Stimulated activated CD4-positive, alpha-beta T cell treated with anti-CD3 and anti-CD28 coated beads, Interleukin-2, amount 100 ng/mL, for 48 hours (primary cell): ENCODE measurements at regions not wholly inside any gene's neighbourhood (a gene's known extent, or its start where the extent isn't known, plus 50 kb on each side); places are given as distances from the start of the nearest gene placed in this dataset.
A peak's percentile ranks its signal among the peaks of the same experiment; 100 is the strongest.

Experiments used
- DNase-seq, 2 donors: peaks; one replicate each; pipeline ENCODE4 v3.0.0-alpha.2; 2020

DNA sequence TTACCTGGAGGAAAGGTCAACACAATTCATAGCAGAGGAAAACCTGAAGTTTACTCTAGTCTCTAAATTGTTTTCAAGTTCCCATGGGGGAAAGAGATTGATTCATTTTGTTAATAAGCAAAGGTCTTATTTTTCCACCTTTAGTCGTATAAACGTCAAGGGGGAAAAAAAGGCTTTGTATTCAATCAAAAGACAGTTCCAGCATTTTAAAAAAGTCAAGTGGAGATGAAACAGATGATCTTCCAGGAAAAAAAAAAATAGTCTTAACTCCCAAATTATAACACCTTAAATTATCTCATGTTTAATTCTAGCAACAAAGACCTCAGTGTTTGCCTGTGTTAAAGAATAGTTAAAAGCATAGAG, 140.5 kb downstream of the TOMM20 start:
- no peak for DNase-seq

DNA sequence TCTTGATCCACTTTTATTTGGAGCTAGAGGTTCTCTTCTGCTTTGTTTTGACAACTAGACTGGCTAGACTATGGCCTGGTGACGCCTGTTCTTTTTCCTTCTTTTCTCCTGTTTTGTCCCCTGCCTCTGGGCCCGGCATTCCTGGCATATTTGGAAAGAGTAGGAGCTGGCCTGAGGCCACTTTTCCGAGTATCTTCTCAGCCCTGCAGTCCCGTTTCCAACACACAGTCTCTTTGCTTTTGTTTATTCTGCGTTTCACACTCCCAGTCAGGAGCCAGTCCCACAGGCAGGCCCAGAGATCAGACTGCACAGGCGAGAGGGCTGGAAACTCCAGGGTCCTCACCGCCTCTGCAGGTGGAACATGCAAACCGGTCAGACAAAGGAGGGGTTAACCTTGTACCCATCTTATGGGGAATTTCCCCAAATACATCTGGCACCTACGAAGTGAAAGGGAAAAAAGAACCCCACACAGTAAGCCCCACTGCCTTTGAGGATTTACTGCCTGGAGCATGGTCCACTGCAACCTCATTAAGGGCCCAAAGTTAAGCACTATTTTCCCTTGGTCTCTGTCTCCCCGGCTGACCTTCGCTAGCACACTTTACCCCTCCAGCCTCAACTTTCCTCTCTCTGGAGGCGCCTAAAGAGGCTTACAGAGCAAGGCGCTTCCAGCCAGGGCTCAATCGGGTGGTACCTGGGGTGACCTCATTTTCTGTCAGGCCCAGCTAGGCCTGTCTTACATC, 141.1 kb downstream of the TOMM20 start:
- DNase-seq, result no peak

DNA sequence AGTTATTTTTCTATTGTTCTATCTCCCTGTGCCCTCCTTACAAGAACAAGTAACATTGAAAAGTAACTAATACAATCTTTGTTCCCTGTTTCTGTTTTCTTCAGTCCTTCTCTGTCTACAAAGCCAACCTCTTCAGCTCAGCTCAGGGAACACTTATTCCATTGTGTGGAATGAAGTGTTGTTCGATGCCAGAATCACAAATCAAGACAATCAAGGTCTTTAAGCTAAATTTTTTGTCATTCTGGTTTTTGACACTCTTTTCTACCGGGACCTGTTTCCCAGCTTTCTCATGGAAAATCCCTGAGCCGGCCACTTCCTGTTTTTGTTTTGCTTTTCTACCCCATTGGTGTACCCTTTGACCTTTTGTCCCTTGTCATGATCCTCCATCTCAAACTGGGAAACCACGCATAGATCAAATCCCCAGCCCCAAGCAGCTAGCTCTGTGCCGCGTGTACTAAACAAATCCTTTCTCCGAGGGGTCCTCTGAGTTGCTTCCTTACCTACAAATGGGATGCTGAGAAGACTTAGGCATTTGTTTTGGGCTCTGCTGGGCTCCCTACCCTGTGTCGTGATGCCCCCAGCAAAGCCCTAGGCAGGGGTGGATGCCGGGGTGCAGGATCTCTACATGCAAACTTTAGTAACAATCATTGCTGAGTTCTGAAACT, 141.8 kb downstream of the TOMM20 start:
- no peak for DNase-seq

DNA sequence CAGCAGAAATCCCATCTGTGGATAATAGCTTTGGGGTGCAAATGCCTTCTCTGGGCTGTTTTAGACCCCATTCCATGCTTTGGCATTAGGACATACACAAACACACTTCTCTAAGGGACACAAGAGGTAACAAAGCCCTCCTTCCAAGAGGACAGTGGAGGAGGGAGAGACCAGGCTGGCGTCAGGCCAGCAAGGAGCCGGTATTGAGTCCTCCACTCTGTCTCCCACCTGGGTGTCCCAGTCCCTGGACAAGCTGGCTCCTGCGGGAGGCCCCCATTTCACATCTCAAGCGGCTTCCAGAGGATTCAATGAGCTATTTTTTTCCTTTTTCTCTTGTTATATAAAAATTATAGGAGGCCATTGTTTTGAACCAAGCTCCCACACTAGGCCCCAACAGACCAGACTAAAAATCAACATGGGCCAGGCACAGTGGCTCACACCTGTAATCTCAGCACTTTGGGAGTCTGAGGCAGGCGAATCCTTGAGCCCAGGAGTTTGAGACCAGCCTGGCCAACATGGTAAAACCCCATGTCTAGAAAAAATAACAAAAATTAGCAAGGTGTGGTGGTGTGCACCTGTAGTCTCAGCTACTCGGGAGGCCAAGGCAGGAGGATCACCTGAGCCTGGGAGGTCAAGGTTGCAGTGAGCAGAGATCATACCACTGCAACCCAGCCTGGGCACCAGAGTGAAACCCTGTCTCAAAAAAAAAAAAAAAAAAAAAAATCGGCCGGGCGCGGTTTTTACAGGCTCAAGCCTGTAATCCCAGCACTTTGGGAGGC, 142.9 kb downstream of the TOMM20 start:
- DNase-seq, result no peak

DNA sequence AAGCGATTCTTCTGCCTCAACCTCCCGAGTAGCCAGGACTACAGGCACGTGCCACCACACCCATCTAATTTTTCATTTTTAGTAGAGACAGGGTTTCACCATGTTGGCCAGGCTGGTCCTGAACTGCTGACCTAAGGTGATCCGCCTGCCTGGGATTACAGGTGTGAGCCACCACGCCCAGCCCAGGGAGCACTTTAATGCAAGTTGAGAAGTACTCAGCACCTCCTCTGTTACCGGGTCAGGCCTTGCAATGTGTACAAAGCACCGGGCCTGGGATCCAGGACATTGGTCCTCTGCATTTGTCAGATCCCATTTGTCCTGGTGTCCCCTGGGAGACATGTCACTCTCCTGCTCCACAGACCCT, 143.6 kb downstream of the TOMM20 start:
- DNase-seq, result no peak

DNA sequence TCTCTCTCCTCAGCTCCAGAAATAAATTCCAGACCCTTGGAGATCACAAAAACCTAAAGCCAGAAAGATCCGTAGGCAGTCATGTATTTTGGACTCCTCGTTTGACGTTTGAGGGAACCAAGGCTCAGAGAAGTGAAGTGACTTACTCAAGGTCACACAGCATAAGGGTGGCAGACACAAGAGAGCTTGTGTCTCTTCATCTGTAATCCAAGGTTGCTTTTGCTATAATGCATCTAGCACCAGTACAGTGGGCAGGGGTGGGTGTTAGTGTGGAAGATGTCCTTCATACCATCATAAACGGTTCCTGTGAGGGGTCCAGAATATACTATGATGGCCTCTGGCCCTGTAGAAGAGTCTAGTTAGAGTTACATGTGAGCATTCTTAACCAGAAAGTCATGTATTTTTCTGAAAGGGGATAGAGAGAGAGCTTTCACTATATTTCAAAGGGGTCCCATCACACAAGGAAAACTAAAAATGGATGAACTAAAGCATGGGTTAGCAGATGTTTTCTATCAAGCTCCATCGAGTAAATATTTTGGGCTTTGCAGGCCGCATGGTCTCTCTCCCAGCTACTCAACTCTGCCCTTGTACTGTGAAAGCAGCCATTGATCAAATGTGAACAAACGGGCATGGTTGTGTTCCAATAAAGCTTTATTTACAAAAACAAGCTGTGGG, 144.9 kb downstream of the TOMM20 start:
- no peak for DNase-seq

DNA sequence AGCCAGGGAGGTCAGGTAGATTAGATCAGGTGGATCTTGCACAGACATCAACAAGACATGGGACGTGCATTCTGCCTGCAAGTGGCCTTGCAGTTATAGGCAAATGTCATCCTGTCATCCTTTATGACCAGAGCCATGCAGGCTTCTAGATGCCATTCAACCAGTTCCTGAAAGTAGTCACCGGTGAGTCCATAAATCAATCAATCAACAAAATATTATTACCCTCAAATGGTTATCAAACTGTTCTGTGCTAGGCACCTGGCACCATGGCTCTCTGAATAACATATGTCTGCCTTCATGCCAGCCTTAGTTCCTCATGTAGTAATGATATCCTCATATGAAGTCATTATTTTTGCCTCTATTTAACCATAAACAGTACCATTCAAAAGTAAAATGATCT, 146.9 kb downstream of the TOMM20 start:
- DNase-seq, result no peak

DNA sequence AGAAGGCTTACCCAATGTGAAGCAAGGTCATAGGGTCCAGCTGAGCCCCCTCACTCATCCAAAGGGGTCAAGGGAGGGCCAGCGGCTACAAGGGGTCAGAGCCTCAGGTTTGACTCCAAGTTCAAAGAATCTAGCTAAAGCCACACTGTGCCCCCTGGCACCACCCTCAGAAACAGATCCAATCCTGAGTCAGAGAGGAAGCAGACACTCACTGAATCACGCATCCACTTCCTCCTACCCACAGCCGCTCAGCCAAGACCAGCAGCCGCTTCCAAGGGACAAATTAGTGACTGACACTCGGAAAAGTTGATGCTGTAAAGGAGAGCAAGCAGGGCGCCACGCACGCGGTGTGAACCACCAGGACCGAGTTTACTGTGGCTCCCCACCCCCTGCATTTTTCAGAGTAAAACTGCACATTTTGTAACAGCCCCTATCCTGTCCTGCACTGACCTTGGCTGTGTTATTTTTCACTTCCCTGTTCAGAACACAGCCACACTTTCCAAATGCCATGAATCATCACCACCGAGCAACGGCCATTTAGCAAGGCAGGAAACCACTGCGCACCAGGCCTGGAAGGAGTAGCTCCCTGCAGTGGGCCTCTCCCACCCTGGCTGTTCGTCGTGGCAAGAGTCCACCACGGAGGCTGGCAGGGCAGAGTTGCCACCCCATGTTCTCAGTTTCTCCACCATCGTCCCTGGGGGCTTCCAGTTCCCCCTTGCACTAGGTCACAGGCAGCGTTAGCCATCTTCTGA, 147.8 kb downstream of the TOMM20 start:
- peak; percentile 66 to 68 for DNase-seq

DNA sequence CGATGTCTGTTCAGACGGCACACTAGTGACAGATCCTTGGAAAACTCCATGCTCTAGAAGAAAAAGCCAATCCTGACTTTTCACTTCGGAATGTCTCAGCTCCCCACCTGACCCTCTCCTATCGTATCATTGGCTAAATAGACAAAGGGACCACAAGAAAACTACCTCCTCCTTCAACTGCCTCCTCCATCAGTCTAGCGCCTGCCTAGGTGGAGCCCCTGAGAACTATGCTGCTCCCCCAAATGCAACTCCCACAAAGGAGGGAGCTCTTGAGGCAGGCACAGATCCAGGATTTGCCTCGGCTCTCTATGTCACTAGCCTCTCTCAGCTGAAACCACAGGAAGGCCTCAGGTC, 148.4 kb downstream of the TOMM20 start:
- DNase-seq, result no peak

DNA sequence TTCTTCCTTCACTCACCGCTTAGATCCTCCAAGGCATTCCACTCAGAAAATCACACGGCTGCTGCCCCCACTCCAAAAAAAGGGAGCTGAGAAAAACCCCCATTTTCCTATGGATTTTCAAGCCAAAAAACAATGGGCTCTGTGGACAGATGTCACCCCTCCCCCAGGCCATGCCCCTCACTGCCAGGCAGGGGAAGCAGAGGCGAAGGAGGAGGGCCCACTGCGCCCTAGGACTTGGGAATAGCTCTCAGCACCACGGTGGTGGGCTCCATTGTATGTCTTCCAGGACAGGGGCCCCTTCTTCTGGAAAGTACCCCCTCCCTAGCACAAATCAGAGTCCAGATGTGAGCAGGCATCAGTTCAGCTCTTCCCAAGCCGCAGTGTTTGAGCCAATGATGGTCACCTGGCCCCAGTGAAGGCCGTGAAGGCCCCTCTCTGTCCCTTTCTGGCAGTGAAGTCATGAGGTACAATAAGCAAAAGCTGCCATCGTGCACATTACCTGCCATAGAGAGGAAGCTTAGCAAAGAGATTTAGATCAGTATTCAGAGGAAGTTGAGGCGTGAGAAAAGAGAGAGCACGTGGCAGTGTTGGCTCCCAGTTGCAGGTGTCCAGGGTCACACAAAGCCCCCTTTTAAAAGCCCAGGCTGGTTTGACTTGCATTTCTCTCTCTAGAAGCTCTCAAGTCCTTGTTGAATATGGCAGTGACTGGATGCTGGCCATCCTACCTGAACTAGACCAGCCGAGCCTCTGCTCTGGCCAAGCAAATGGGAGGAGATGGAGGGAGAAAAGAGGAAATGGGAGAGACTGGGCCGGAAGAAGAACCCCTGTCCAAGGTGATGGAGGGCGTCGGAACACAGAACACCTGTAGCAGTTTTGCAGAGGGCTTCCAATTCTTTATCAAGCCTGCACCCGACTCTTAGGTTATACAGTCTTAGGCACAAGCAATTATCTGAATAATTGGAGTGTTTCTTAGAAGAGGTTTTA, 149.0 kb downstream of the TOMM20 start:
- no peak for DNase-seq

DNA sequence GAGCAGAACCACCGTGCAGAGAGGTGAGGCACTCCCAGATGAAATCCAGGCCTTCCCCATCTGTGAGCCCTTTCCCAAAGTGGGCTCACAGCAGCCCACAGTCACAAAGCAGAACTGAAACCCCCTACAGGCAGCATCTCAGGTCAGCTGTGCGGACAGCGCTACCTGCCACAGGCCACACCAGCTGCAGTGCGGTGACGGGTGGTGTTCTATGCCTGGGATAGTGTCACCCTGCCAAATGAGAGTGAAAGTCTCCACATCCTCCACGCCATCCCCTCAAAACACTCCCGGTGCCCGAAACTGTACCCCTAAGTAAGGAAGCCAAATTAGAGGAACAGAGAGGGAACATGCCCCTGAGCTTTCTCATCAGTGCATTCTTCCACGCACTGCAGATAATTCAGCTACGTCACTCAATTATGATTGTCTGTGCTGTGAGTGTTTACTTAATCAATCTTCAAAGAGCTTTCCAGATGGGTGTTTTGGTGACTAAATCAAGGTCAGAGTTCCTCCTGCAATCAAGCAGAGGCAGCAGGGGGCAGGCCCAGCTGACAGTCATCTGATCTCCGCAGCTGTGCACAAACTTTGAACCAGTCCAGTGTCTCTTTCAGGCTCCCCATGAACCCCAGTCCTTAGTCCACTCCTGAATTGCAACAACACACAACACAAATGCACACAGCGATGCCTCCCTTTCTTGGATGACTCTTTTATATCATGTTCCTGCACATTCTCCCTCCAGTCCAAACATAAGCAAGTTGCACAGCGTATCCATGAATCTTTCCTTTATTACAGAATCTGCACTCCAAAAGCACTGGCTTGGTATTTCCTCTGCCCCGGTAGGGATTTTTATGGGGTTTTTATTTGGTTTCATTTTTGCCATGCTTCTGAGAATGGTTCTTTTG, 150.0 kb downstream of the TOMM20 start:
- peak in 1 of 2 donors; percentile 43 for DNase-seq

DNA sequence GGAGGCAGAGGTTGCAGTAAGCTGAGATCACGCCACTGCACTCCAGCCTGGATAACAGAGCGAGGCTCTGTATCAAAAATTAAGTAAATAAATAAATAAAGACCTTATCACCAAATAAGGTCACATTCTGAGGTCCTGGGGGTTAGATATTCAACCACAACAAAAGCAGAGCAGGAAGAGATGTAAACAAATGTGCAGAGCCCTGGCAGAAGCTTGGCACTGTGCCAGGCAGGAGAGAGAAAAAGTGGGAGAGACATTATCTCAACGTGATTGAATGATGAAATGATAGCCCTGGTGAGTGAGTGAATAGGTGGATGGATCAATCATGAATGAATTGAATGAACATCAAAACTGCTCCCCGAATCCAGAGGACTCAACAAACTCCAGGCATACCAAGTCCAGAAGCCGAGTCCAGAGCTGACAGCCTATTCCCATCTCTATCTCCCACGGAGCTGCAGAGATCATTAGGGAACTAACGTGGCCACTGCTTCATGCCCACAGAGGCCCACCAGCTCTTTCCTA, 150.7 kb downstream of the TOMM20 start:
- DNase-seq, result no peak

DNA sequence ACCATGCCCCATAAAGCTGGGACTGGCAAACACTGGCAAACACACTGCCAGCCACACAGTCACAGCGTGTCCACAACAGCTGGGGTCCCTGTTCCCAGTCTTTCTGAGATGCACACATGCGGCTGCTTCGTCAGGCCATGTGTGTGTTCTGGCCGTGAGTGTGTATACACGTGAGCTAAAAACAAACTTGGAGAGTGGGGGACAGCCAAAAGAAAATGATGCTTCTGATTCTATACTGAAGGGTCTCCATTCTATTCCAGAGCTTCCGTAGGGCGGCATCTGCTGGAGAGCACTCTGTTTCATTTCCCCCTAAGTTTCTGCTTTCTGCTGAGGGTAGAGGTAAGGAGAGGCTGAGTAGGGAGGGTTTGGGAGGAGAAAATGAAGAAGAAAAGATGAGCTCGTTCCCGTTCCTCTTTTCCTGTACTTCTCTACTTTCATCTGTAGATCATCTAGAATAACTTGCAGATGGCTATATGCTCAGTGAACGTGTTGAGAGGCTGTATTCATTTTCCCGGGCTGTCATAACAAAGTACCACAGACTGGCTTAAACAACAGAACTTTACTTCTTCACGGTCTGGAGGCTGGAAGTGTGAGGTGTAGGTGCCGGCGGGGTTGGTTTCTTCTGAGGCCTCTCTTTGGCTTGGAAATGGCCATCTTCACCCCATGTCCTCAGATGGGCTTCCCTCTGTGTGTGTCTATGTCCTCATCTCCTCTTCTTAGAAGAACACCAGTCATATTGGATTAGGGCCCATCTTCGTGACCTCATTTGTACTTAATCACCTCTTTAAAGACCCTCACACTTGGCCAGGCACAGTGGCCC, 151.6 kb downstream of the TOMM20 start:
- no peak for DNase-seq

DNA sequence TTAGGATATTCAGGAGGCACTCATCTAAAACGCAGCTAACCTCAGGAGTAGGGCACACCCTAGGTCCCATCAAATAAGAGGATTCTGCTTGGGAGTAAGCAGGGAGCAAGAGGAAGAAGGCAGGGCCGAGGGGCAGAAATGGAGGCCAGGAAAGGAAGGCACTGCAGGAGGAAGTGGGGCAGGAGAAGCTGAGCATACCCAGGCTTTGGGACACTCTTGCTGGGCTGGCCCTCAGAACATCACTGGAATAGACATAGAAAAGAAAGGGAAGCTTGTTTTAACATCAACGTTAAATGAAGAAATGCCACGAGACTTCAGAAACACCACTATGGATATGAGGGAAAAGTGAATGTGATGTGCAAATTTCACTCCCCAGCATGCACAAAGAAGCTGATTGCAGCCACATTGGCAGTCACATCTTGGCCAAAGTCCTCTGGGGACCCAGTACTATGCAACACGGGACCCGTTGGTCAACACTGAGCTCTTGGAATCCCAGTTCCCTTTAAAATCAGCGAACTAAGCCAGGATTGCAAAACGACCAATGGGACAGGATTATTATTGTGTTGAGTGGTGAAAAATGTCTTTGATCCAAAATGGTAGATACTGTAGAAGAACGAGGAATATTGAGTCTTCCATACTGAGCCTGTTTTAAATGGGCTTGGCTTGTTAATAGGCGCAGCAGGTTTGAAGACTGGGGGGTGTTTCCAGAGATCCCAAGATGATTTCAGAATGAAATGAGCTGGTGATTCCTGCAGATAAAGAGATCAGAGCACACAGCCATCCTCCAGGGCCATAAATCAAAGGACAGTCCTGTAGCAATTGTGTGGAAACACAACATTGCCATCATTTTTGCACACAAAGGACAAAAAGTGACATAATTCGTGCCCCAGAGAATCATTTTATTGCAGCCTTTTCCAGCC, 152.4 kb downstream of the TOMM20 start:
- no peak for DNase-seq

DNA sequence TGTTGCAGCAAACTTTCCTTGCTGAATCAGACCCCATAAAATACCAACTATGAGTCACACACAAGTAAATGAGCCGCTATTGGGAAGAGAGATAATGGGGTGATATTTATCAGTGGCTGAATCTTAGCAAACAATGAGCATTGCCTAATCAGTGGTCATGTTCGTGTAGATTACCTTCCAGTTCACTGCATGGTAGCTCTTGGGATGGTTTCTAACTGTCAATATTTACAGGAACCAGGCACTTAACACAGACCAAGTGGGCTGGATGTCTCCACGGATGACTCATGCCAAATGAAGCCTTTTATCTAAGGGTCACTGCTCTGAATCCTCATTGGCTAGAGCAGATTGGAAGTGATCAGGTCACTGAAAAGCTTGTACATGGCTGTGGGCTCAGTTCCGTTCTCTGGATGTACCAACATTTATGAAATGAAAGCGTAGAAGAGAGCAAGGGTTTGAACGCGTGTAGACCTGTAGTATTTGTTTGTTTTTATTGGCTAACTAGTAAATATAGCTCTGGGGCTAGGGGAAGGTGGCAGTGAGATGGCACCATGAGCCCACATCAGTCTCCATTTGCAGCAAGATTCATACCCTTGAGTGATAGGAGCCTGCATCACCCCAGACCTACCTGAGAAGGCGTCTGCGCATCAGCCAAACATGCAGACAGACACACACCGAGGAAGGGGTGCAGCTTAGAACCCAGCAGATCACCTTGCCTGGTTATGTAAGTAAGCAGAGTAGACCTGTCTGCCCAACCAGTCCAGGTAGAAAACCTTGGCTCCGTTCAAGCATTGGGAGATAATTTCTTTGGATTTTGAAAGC, 153.3 kb downstream of the TOMM20 start:
- DNase-seq, result no peak

DNA sequence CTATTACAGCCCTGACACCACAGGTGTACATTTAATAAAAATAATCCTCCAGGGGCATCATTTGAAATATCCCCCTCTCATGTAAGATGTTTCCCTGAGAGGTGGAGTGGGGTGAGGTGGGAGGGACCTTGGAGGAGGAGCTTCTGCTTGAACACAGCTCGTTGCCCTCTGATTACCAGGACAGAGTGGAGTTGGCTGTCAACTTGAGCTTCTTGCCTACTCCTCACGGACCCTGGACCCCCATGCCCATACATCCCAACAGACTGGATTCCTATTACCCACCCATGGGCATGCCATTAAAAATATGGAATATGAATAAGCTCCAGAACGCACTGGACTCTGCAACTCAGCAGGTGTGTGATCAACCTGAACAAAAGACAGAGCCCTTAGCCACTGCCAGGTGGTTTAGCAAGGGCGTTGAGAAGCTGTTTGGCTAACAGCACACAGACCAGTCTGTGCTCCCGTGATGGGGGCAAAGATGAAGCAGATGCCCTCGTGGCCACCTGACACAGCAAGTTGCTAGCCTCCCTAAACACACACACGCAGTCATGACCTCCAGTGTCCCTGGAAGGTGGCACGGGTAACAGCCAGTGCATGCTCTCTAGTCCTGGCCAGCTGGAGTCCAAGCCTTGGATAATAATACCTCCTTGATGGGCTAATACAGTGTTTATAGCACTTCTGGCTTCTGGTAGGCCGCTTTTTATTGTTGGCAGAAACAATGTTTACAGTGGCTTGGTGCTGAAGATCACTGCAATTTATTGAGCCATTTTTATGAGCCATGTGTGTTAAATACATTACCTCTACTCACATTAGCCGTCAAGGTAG, 155.0 kb downstream of the TOMM20 start:
- DNase-seq, result no peak
